ENCODE measurements at regions not wholly inside any gene's neighbourhood (a gene's known extent, or its start where the extent isn't known, plus 50 kb on each side); places are given as distances from the start of the nearest gene placed in this dataset.

DNA sequence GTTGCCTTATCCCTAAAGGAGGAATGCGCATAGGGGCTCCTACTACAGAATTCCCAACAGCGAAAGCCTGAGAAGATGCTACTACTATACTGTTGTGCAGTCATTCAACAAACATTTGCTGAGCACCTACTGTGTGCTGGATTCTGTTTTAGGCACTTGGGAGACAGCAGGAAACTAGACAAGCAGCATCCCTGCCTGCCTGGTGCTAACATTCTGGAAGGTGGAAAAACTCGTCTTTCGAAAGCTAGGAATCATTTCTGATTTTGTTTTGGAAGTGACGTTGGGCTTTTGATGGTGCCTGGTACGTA is 131.5 kb upstream of the NCOR2 start:
- H3K27ac Mint-ChIP-seq: no peak overlapping the region
- H3K4me3 Mint-ChIP-seq: no peak overlapping the region
- H3K79me2 ChIP-seq (ENCODE audit: insufficient read depth, low read length): no peaks in the 10 kb centered on the region

More for the DNA sequence above, 131.5 kb upstream of the NCOR2 start:
- Histone ChIP-seq H4K8ac (replicated peaks; ENCODE audit: insufficient read length, low read depth, low read length) (no peak overlapping the region), H3K4ac (ENCODE audit: low read depth, low read length) (no peak overlapping the region), H3K23ac (ENCODE audit: insufficient read length, low read depth, low read length) (no peak overlapping the region), H2BK5ac (ENCODE audit: insufficient read length, low read length) (no peak overlapping the region), H3T11ph (ENCODE audit: low read length) (no peak overlapping the region), H3K18ac (ENCODE audit: insufficient read length, low read depth, low read length) (no peak overlapping the region), H3K9ac (ENCODE audit: extremely low read depth, insufficient read length, low read length) (no peak overlapping the region), H3K79me1 (ENCODE audit: insufficient read depth, low read depth, low read length, poor library complexity, severe bottlenecking) (no peaks in the 10 kb centered on the region), H2BK15ac (ENCODE audit: low read depth, low read length) (no peak overlapping the region), H3K14ac (ENCODE audit: insufficient read depth, low read length) (no peak overlapping the region), H3K4me1 (ENCODE audit: insufficient read depth, low read length) (no peaks in the 10 kb centered on the region), H3K23me2 (ENCODE audit: insufficient read length, low read depth, low read length, poor library complexity, severe bottlenecking) (no peaks in the 10 kb centered on the region), H2BK120ac (ENCODE audit: low read depth, low read length, poor library complexity, severe bottlenecking) (no peak overlapping the region), H4K5ac (ENCODE audit: insufficient read length, low read depth, low read length) (no peak overlapping the region), H3K9me3 (ENCODE audit: control insufficient read depth, low read depth, low read length) (no peaks in the 10 kb centered on the region), H3K27ac (ENCODE audit: insufficient read length, low read depth, low read length) (no peak overlapping the region), H3K4me2 (ENCODE audit: insufficient read depth, insufficient read length, low read length) (no peak overlapping the region), H2BK12ac (ENCODE audit: insufficient read length, low read depth, low read length) (no peak overlapping the region), H4K91ac (ENCODE audit: insufficient read length, low read depth, low read length) (no peak overlapping the region), H2AK5ac (ENCODE audit: insufficient read length, low read length) (no peak overlapping the region), H2BK20ac (ENCODE audit: low read depth, low read length, poor library complexity, severe bottlenecking) (no peak overlapping the region), H3K27me3 (ENCODE audit: insufficient read depth, low read length) (no peaks in the 10 kb centered on the region), H2AFZ (ENCODE audit: low read length) (no peak overlapping the region), H4K20me1 (ENCODE audit: control insufficient read depth, insufficient read depth, insufficient read length) (no peaks in the 10 kb centered on the region), H3K56ac (ENCODE audit: insufficient read length, low read depth, low read length) (no peak overlapping the region)
- TF ChIP-seq, protein P1, sequence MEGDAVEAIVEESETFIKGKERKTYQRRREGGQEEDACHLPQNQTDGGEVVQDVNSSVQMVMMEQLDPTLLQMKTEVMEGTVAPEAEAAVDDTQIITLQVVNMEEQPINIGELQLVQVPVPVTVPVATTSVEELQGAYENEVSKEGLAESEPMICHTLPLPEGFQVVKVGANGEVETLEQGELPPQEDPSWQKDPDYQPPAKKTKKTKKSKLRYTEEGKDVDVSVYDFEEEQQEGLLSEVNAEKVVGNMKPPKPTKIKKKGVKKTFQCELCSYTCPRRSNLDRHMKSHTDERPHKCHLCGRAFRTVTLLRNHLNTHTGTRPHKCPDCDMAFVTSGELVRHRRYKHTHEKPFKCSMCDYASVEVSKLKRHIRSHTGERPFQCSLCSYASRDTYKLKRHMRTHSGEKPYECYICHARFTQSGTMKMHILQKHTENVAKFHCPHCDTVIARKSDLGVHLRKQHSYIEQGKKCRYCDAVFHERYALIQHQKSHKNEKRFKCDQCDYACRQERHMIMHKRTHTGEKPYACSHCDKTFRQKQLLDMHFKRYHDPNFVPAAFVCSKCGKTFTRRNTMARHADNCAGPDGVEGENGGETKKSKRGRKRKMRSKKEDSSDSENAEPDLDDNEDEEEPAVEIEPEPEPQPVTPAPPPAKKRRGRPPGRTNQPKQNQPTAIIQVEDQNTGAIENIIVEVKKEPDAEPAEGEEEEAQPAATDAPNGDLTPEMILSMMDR (conservative IDR thresholded peaks at IDR 0.05): no peak
- DNase-seq: no peak
- WGBS (ENCODE audit: extremely low coverage, insufficient read length, low lambda C conversion rate): no CpG with 5 or more reads among the region's 6 CpGs
- peaks cover 0 to 1% (median 0%) of the 10 kb centered on the region in 3 experiments; a peak in 1 of 7 replicates for H3K36me3 Mint-ChIP-seq (ENCODE audit: insufficient read depth in 1 of 3, low read depth in 3 of 3)
- H3K4me1 Mint-ChIP-seq: peaks cover 2 to 5% of the 10 kb centered on the region in 2 experiments; a peak in 3 of 4 replicates
- peaks cover 7% of the 10 kb centered on the region for H3K27me3 Mint-ChIP-seq (ENCODE audit: low read depth)
- peaks cover 2 to 7% of the 10 kb centered on the region in 2 experiments; a peak in 2 of 5 replicates for H3K9me3 Mint-ChIP-seq

Measured in H9 (cell line).